ENCODE measurements at regions not wholly inside any gene's neighbourhood (a gene's known extent, or its start where the extent isn't known, plus 50 kb on each side); places are given as distances from the start of the nearest gene placed in this dataset.

GRCh38 chr16:82563401-82563800 lies 63.4 kb upstream of the CDH13 start:
- TF ChIP-seq CTCF (conservative IDR thresholded peaks at IDR 0.05 in 1 of 2, IDR thresholded peaks at IDR 0.05 in 1 of 2; ENCODE audit: low read depth in 1 of 2, low read length in 2 of 2), result no peak
- TF ChIP-seq EZH2 (IDR thresholded peaks at IDR 0.05; ENCODE audit: low read length, missing control alignments), result no peak

Data from fibroblast of lung (primary cell).